RCC 7860 (cell line): ENCODE measurements at regions not wholly inside any gene's neighbourhood (a gene's known extent, or its start where the extent isn't known, plus 50 kb on each side); places are given as distances from the start of the nearest gene placed in this dataset.

Experiments
- DNase-seq: peaks from one replicate; pipeline ENCODE4 v3.0.0-alpha.2; 2015; ENCODE audit warnings: low spot score
- FAIRE-seq: peaks from 2 replicates; lab custom pipeline; 2012; peaks lifted over from hg19 to GRCh38; lab: Jason Lieb, UNC

DNA sequence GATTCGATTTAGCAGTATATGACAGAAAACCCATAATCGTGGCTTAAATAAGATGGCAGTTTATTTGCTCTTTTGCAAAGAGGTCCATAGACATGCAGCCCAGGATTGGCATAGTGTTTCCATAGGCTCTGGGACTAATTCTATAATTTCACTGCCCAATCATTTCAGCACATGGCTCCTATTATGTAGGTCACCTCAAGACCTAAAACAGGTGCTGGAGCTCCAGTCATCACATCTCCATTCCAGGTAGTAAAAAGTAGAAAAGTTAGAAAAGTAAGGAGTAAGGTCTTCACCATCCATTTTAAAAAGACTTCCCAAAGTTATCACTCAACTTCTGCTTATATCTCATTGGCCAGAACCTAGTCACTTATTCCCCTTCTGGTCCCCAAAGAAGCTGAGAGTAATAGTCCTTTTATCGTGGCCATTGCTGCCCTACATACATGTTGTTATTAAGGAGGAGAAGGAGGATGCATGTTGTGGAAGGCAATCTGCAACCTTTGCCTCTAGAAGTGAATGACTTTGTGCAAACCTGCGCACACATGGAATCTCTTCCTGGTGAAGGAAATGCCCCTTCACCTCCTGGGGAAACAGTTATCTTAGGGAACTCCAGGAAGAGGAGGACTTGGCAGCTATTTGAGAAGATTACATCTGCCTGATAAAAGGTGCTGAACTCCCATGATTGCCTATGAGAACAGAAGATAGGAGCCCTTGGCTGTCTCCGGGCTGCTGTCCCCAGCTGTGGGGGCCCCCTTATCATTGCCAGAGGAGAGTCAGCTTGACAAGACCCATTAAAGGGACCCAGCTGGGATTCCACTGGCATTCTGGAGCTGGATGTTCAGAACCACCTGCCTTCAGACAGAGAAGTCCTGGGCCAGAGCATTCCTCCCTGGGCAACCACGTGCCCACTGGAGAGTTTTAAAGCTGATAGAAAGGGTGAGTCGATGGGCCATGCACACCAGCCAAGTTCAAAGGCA, 330.6 kb upstream of the ZMIZ1 start:
- FAIRE-seq: no peak
- no peak for DNase-seq

DNA sequence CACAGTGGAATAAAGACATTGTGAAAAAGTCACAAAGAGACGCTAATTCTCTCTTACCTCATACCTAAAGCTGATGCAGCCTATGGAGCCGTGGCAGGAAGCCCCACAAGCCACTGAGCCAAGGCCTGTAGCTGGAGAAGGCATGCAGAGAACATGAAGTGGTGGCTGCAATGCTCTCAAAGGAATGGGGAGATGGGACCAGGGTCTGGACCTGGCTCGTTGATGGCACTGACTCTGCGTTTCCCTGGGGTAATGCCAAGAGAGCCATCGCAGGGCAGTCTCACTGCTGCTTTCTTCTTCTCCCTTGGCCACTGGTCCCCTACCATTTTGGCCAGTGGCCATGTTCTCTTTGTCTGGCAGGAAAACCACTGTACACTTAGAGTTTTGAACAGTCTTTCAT, 329.9 kb upstream of the ZMIZ1 start:
- FAIRE-seq (no peak), DNase-seq (no peak)

DNA sequence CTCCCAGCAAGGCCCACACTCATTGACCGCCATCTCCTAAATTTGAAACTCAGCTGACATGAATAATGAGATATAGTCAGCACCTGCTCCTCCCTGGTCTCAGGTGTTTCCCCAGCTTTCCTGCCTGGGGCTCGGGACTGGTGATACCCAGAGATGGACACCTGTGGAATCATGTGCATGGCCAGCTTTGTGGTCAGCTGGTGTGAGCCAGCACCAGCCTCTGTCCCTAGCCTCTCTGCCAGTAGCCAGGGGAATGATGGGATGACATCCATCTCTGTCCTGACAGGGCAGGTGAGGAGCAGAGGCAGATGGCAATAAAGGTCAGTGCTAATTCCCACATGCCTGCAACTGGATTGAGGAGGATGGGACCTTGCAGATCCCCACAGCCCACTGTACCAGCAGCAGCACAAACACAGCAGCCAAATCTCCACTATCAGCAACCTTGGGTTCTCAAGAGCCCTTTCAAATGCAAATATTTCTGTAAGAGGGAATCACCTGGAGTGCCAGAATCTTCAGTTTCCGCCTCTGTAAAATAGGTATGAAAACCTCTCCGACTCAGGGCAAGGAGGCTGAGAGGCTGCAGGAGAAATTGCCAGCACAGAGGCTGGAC, 329.2 kb upstream of the ZMIZ1 start:
- FAIRE-seq (no peak), DNase-seq (no peak)

GRCh38 chr10:78740976-78741915, 327.5 kb upstream of the ZMIZ1 start:
- no peak for FAIRE-seq

DNA sequence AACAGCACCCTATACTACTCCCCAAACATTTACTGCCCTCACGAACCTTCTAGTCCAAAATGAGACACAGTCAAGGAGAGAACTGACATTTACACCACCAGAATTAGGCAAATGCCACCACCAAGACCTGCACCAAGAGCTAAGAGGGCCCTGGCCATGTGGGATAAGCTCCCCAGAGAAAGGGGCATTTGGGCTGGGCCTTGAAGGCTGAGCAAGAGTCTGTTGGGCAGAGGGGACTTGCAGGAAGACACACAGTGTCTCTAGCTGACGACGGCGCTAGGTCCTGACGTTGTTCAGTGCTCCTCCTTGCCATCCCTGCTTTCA, 326.4 kb upstream of the ZMIZ1 start:
- DNase-seq (no peak), FAIRE-seq (no peak)

More at GRCh38 chr10:78740976-78741915, 327.5 kb upstream of the ZMIZ1 start:
- DNase-seq: no peak

- no peak for DNase-seq
- FAIRE-seq: no peak
These were observed 325.8 kb upstream of the ZMIZ1 start for GRCh38 chr10:78742730-78743615.

DNA sequence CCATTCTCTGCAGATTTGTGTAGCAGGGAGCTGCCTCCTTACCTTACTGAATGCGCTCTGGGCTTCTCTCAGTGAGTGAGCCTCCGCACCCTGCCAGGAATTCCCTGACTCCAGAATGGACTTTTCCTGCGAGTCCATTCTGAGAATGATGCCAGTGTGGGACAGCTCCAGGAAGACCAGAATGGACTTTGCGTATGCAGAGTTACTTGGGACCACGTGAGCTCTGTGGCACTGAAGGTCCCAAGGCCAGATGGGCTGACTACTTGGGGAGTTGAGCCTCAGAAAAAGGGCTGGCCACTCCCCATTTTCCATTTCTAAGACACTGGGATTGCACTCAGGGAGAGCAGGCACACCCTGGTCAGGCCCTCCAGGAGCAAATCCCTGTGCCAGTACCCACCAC, 324.7 kb upstream of the ZMIZ1 start:
- FAIRE-seq: no peak
- no peak for DNase-seq

DNA sequence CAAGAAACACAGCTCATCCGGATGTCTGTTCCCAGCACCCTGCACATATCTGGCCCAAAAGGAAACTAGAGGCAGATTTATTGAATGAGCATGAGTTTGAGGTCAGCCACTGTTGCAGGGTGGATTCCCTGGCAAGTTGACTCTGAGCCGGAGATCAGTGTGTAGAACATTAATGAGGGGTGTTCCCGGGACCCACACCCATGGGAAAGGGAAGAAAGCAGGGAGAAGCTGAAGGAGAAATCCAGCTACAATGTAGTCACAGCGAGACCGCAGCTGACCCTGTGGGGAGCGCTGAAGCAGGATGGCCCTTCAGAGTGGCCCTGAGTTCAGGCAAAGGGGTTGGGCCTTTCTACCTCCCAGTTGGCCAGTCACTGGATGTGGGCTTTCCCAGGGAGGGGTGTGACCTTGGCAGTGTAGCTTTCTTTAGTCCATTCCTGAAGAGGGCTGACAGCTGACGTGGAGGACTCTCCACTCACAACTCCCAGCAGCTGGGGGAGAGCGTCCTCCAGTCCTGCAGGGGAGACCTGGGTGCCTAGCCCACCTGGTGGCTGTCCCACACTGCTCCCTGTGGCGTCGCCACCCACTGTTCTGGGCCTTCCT, 324.2 kb upstream of the ZMIZ1 start:
- no peak for DNase-seq
- FAIRE-seq: no peak

DNA sequence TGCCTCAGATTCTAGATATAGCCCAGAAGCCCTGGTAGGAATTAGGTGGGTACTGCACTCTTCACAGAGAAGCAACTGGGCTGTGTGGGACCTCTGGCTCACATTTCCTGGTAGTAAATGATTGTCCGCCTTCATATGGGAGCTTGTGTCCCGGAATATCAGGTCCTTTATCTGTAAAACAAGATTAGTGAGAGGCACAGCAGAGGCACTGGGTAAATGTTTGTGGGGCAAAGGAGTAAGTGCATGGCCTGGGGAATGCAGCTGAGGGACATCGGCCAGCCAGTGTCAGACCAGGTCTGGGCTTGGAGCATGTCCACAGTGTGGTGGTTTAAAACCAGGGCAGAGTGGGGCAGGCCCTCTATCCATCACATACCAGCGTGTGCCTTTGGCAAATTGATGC, 323.3 kb upstream of the ZMIZ1 start:
- FAIRE-seq (no peak), DNase-seq (no peak)

- no peak for FAIRE-seq
These were observed 322.5 kb upstream of the ZMIZ1 start for GRCh38 chr10:78746155-78746763.

GRCh38 chr10:78747401-78748234, 321.1 kb upstream of the ZMIZ1 start:
- DNase-seq (no peak), FAIRE-seq (no peak)

More at GRCh38 chr10:78746155-78746763, 322.5 kb upstream of the ZMIZ1 start:
- DNase-seq: no peak

DNA sequence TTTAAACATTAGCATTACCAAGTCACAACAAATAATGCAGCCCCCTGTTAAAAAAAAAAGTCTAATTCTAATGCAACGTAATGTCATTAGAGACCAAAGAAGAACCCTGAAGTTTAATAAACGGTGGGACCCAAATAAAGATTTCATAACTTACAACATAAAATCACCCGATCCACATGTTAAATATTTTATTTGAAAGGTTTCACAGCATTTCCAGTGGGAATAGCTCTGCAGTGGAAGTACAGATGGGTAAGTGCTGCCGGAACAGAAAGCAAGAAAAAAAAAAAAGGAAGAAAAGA, 320.6 kb upstream of the ZMIZ1 start:
- DNase-seq (no peak), FAIRE-seq (no peak)

DNA sequence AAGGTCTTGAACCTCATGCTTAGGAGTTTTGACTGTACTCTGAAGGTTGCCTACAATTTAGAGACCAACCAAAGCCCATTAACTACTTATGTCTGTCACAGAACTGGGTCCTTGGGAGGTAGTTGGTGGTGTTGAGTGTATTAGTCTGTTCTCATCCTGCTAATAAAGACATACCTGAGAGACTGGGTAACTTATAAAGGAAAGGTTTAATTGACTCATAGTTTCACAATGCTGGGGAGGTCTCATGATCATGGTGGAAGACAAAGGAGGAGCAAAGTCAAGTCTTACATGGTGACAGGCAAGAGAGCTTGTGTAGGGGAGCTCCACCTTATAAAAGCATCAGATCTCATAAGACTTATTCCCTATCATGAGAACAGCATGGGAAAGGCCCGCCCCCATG, 319.6 kb upstream of the ZMIZ1 start:
- DNase-seq: no peak
- no peak for FAIRE-seq

DNA sequence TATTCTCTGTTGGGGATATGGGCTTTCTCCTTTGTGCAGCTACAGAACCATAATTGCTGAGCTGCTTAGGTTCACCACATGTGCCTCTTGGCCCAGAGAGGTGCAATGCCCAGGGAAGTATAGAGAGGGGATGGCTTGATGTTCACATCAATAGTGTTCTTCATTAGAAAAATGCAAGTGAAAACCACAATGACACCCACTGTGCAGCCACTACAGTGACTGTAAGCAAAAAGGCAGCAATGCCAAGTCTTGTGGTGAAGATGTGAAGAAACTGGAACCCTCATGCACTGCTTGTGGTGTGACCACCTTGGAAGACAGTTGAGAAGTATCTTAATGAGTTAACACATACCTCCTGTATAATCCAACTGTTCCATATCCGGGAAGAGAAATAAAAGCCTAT, 318.9 kb upstream of the ZMIZ1 start:
- DNase-seq (no peak), FAIRE-seq (no peak)

GRCh38 chr10:78750418-78750817, 318.3 kb upstream of the ZMIZ1 start:
- DNase-seq (no peak), FAIRE-seq (no peak)

DNA sequence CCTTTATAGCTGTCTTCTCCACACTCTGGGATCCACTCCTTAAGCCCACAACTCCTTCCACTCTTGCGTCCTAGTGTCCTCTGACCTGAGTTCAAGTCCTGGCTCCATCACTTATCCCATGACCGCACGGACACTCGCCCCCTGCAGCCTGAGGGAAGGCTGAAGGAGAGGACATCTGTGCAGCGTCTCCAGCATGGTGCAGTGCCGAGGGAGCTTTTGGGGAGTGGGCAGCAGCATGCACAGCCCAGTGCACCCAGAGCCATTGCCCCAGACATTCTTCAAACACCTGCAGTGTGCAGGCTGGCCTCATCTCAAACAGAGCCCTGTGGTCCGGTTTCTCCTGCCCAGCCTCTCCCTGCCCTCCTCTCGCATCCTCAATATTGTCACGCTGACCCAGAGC, 317.1 kb upstream of the ZMIZ1 start:
- DNase-seq (no peak), FAIRE-seq (no peak)

GRCh38 chr10:78752221-78752620, 316.5 kb upstream of the ZMIZ1 start:
- FAIRE-seq (no peak), DNase-seq (no peak)

GRCh38 chr10:78752708-78753107, 316.1 kb upstream of the ZMIZ1 start:
- DNase-seq: peak; percentile 29
- no peak for FAIRE-seq
